B cell (primary cell): ENCODE measurements at regions not wholly inside any gene's neighbourhood (a gene's known extent, or its start where the extent isn't known, plus 50 kb on each side); places are given as distances from the start of the nearest gene placed in this dataset.

Experiments
- CTCF ChIP-seq: fragments of 200-600 bp; IDR thresholded peaks from one replicate; pipeline ENCODE4 v1.8.0; 2022; ENCODE audit warnings: antibody characterized with exemption, mild to moderate bottlenecking
- EZH2 ChIP-seq: IDR thresholded peaks from 2 replicates; pipeline ENCODE4 v1.6.1; 2012; ENCODE audit warnings: borderline replicate concordance, low read depth, mild to moderate bottlenecking, moderate library complexity, low read length; ENCODE audit not compliant: insufficient read depth, poor library complexity, severe bottlenecking

GRCh38 chr4:14361084-14361483, 641.2 kb upstream of the CPEB2 start:
- no peak for TF ChIP-seq EZH2
- TF ChIP-seq CTCF: no peak
